CD4-positive, alpha-beta T cell treated with Interleukin-1 beta for 1 hour (primary cell): ENCODE measurements at regions not wholly inside any gene's neighbourhood (a gene's known extent, or its start where the extent isn't known, plus 50 kb on each side); places are given as distances from the start of the nearest gene placed in this dataset.
"Not testable (repeated sequence)": the region's sequence is repeated elsewhere in the genome, so short reads cannot be mapped to it uniquely, and the experiment has no call there.

Experiments used
- DNase-seq, 2 donors: peaks; one replicate each; pipeline ENCODE4 v3.0.0-alpha.2; 2020 to 2022

DNA sequence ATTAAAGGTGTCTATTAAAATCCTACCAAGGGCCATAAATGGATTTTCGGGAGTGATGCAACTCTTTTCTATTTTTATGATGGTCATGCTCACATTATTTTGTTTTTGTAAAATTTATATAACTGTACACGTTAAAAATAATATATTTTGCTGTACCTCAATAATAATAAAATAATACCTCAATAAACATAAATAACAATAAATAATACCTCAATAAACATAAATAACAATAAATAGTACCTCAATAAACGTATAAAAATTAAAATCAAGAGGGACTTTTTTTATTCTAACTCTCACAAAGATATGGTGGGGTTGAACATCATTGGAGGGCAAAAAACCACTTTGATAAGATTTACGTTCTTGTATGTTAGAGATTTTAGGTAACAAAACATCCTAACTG is 1189.6 kb upstream of the CELF2 start:
- no peak for DNase-seq

DNA sequence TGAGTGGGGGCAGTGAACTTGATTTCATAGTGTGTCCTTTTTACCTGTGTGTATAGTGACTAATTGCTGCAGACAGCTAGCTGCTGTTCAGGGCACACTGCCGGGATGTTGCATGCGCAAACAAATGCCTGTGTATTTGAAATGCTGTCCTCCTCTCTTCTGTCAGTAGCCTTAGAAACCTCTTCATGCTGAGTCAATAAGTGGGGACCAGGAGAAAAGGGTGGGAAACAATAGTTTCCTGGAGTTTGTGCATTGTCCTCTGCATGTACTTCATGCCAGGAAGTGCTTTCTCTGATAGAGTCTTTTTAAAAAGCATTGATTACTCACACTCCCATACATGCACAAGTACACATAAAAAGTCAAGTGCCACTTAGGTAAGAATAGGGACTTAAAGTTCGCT is 1183.7 kb upstream of the CELF2 start:
- no peak for DNase-seq

DNA sequence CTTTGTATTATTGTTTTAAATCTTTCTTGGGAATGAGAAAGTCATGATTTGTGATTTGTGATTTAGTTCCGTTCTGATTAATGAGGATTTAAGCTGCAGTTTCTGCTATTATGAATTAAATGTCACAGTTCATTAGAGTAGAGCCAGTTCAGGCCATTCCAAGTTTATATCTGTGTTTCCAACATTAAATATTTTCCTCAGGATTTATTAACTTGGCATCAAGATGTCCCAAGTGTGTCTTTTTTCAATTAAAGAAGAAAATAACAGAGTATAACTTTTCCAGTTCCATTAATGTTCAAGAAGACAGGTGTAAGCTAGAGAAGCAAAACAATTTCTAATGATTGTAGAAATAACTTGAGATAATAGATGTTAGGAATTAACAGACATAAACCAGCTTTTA is 1183.2 kb upstream of the CELF2 start:
- DNase-seq = no peak

DNA sequence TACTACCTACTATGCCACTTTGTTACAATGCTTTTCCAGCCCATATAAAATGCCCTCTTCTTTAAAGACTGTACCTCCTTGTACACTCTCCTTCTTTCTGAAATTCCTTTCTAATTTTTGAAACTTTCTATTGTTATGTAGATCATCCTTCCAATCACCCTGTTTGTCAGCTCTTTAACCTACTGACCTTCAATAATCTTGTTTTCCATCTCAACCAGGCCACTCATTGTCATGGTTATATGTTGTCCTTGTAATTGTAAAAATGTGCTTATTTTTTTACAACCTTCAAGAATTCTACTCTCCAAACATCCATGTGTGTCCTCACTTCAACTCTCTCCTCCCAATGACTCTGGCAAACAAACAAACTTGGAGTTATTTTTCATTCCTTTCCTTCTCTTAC is 1172.6 kb upstream of the CELF2 start:
- DNase-seq = no peak

DNA sequence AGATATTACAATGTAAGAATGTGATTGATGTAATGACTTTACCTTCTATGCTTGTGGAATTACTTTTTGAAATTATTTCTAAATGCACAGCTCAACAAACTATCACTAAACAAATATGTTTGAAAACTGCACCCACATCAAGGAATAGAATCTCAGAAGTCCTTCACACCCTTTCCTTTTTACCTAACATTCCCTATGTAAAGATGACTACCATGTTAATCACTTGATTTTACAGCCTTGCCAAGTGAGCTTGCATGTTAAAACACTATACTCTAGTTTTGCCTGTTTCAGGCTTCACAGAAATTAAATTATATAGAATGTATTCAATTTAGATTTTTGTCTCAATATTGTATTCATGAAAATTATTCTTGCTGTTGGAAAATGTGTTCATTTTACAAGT is 1169.4 kb upstream of the CELF2 start:
- no peak for DNase-seq

DNA sequence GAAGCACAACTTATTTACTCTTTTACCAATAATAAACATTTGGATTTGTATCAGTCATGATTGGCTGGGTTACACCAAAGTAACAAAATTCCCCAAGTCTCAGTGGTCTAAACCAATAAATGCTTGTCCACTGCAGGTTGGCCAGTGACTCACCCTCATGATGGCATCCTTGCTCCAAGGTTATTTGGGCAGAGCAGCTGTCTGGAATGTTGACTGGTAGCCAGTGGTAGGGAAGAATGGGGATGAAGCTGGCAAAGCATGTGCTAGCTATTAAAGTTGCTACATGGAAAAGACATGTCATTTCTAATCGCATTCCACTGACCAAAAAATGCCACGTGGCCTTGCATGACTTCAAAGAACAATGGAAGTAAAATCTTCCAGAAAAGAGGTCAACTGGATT is 1168.7 kb upstream of the CELF2 start:
- no peak for DNase-seq

DNA sequence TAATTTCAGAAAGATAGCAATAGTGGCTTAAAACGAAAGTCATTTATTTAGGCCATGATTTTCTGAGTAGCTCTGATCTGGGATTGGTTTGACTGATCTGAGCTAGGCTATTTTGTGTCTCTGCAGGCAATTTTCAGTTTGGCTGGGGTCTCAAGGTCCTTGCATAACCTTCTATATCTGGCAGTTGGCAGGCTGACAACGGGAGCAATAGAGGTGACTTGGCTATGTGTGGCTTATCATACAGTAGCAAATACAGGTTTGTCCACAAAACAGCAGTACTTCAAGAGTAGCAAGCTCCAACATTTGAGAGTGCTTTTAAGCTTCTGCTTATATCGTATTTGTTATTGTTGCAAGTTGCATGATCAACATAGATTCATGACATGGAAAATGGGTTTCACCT is 1167.3 kb upstream of the CELF2 start:
- no peak for DNase-seq

DNA sequence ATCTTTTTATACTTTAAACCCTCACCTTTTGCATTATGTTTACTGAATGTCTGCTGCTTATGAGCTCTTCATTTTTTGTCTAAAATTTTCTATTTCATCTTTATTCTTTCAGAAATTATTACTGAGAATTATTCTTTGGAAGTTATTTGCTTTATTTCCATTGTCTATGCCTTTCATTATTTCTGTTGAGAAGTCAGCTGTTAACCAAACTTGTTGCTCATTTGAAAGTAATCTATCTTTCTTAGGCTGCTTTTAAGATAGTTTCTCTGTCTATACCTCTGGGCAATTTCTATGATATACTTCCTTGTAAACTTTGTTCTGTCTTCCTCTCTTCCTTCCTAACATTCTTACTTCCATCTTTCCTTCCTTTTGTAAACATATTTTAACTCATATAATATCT is 1165.9 kb upstream of the CELF2 start:
- no peak for DNase-seq

DNA sequence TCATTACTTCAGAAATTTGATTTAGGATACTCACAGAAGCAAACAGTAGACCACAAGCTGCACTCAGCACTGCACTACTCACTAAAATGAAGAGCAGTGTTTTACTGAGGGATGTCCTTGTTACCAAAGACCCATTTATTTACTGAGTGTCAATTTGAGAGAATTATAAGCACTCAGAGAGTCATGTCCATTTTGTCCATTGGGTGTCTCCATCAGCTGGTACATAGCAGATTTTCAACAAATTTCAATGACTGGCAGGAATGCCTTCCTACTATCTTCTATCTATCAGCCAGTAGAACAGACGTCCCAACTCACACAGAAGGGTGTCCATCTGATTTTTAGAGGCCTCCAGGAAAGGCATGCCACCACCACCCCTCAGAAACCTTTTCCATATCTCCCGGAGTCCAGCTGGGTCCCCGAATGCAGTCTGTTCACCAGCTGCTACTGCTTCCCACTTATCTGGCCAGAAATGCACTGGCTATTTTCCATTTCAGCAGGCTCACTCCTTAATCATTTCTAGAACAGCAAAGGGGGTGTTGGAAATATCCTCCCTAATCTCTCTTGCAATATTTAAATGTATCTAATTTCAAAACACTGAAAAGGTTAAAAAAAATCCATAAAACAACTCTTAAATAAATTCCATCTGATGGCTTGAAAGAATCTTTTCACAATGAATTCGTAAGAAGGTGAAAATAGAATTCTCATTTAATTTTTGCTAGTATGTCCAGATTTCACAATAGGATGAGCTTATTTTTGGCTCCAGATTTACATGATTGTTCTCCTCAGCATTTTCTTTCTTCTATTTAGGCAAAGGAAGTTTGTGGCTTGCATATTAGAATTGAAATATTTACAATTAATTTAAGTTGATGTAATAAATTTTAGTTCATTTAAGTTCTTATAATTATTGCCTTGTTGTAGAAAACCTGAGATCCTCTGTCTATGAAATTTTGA is 1164.0 kb upstream of the CELF2 start:
- no peak for DNase-seq

DNA sequence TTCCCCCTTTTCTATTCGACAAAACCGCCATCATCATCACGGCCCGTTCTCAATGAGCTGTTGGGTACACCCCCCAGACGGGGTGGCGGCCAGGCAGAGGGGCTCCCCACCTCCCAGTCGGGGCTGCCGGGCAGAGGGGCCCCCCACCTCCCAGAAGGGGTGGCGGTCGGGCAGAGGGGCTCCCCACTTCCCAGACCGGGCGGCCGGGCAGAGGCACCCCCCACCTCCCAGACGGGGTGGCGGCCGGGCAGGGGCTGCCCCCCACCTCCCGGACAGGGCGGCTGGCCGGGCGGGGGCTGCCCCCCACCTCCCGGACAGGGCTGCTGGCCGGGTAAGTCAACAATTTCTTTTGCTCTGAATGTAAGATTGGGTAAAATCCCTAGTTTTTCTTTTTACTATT is 1162.2 kb upstream of the CELF2 start:
- DNase-seq = not testable (repeated sequence)

DNA sequence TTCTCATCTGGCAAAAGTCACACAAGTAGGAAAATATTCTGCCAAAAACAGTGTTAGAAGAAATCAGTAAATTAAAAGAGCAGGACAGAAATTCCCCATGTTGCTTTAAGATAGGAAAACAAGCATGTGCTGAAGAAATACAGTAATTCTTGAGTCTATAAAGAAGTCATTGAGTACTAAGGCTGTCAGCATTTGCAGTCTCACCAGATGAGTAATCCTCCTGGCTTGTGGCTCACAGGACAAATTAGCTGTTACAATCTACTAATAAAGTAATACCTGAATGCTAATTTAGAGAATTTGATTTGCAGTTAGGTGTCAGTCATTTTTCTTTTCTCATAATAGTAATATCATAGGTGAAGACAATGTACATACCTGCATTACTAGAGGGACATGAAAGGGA is 1158.9 kb upstream of the CELF2 start:
- DNase-seq = no peak

DNA sequence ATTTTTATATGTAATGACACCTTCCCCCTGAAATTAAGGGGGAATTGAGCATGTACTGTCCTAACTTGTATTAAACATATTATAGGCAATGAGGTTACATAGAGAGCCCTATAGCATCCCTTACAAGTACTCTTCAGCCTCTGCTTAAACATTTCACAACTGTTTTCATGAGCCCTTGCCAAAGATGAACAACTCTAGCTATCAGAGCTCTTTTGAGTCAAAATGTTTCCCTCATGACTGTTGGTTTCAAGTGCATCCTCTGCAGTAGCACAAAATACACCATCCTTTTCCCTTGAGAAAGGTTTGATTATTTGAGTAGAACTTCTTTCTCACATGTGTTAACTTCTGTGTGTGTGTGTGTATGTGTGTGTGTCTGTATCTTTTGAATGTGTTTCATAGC is 1157.6 kb upstream of the CELF2 start:
- DNase-seq = no peak

DNA sequence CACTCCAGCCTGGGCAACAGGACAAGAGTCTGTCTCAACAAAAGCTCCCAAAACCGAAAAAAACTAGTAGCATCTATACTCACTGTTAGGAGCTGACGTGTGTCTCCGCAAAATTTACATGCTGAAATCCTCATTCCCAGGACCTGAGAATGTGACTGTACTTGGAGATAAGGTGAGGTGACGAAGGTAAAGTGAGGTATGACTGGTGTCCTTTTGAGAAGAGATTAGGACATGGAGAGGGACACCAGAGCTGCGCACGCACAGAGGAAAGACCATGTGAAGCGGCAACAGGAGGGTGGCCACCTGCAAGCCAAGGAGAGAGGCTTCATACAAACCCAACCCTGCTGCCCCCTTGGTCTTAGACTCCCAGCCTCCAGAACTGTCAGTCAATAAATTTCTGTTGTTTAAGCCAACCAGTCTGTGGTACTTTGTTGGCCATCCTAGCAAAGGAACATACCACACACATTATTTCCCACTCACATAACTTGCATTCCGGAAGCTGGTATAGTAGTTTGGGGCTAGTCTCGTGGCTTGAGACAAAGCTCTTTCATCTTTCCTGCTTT is 1154.0 kb upstream of the CELF2 start:
- DNase-seq = no peak

DNA sequence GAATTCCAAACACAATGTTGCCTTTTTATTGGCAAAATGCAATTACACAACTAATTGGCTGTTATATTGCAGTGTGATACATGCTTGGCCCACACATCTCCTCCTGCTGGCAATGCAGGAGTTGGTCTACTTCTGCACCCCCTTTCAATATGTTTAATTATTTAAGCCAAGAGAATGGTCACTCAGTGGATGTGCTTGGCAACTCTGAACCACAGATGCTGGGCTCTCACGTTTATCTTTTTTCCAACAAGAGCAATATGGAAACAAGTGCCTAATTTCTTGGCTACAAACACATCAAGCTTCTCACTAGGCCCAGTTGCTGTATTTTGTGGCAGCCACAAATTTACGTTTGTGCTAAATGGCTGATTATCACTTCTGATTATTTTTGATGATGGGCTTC is 1149.2 kb upstream of the CELF2 start:
- no peak for DNase-seq

DNA sequence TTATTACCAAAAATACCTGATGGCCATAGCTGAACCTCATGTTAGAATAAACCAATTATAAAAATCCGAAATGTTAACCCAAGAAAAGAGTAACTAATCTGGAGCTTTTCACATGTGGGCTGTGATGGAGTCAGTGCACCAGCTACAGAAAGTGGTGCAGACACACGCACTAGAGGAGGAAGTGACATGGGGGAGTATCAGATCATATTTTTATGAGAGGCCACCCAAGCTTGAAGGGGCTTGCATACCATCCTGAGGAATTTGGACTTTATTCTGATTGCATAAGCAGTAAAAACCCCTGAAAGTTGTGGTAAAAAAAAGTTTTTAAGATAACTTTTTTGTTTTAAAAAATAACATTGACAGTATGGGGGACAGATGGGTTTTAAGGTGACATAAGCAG is 1148.5 kb upstream of the CELF2 start:
- DNase-seq = no peak

DNA sequence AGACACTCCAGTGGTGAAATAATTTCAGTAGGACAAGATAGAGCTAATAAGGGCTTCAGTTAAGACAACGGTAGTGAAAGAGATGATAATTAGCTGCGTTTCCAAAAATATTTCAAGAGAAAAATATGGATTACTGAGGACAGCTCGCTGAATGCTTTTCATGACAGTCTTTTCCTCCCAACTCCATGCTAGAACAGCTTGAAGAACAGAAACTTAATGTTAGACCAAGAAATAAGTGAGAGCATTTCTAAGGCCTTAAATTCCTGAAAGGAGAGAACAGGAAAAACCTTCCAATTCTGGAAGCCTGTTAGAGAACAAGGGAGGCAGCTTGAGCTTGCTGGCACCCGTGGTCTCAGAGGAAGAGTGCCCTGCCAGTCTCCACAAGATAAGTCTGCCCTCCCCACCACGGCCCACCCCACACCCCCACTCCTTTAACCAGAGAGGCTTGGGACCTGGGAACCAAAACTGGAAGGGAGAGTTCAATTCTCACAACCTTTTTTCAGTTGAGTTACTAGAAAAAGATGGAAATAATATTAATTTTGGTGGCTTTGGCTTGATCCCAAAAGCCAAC is 1148.0 kb upstream of the CELF2 start:
- DNase-seq = no peak

DNA sequence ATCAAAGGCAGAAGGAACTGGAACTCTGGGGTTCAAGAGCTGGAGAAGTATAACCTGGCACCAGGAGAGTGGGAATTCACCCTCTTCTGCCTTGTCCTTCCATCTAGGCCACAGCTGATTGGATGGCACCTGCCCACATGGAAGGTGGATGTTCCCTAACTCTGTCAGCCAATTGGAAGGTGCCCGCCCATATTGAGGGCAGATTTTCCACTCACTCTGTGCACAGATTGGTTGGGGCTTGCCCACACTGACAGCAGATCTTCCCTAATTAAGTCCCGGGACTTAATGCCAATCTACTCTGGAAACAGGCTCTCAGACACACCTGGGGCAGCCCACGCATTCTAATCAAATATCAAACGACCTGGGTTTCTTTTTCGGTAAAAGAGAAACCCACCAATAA is 1142.3 kb upstream of the CELF2 start:
- DNase-seq = no peak

DNA sequence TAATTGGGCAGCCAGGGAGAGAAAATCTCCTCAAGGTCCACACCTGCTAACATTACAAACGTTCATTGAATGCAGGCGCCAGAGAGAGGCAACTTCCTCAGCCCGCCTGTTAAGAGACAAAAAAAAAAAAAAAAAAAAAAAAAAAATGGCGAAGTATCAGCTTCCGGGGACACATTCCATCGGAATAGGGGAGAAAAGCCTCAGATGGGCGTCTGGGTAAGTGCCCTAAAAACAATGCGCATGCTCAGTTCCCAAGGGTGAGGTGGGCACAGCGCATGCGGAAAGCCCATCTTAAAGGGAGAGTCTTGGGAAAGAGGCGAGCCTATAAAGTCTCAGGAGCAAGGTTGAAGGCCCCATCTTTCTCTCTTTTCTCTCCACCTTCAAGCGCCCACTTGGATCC is 1139.7 kb upstream of the CELF2 start:
- no peak for DNase-seq

DNA sequence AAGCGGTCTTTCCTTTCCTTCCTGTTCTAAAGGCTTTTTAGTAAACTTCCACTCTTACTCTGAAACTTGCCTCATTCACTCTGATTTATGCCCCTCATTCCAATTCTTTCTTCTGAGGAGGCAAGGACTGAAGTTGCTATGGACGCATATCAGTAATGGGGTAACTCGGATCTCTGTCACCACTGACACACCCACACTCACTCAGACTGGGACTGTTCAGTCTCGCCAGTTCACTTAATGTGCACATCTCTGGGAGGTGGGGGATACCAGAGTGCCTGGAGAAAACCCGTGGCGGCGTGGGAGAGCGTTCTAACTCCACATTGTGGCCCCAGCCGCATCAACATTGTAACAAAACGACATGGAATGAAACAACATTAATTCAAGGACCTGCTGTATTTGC is 1139.3 kb upstream of the CELF2 start:
- DNase-seq = no peak

DNA sequence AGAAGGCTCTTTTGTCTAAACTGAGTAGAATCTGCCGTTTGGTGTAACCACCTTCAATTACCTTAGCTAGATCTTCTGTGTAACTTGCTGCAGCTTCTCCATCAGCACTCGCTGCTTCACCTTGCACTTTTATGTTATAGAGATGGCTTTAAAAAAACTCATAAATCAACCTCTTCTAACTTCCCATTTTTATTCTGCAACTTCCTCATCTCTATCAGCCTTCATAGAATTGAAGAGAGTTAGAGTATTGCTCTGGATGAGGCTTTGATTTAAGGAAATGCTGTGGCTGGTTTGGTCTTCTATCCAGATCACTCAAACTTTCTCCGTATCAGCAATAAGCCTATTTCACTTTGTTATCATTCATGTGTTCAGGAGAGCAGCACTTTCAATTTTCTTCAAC is 1131.9 kb upstream of the CELF2 start:
- no peak for DNase-seq

DNA sequence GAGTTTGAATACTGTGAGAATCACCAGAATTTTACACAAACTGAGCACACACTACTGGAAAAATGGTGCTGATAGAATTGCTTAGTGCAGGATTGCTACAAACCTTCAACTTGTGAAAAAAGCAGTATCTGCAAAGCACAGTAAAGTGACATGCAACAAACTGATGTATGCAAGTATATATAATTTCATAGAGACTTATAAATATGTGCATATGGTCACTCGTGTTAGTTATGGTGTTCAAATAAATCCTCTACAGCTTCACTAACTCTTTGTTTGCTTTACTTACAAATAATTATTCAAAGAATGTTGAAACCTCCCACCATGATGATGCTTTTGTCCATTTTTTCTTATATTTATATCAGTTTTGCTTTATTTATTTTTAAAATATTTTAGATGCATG is 1130.9 kb upstream of the CELF2 start:
- no peak for DNase-seq

DNA sequence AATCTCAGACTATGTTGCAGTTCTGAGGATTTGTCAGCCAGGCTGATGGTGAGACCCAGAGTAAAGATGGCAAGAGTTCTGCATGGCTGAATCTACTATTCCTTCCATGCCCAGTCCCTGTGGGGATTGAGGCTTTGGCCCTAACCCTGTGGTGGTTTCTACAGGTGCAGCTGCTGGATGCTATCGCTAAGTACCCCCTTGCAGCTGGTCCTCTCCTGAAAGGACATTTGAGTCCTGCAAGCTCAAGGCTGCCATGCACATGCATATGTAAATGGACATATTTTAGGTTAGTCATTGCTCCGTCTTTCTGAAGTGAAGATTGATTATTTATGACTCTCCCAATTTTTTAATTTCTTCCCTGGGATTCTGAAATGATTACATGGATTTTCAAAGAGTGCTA is 1122.2 kb upstream of the CELF2 start:
- no peak for DNase-seq

DNA sequence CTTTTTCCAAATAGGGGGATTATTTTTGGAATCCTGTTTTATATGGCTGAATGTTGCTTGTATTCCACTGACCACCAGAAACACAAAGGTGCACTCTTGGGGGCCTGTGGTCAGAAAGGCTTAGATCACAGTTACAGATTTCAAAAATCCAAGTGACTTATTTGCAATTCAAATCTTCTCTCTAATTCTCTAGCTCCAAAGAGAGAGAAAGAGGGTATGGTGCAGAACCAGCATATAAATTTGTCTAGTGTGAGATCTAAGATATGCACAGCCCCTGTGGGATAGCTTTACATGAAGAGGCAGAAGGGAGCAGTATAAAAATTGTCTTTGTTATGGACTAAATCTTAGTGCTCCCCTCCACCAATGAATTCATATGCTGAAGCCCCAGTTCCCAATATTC is 1121.7 kb upstream of the CELF2 start:
- no peak for DNase-seq

DNA sequence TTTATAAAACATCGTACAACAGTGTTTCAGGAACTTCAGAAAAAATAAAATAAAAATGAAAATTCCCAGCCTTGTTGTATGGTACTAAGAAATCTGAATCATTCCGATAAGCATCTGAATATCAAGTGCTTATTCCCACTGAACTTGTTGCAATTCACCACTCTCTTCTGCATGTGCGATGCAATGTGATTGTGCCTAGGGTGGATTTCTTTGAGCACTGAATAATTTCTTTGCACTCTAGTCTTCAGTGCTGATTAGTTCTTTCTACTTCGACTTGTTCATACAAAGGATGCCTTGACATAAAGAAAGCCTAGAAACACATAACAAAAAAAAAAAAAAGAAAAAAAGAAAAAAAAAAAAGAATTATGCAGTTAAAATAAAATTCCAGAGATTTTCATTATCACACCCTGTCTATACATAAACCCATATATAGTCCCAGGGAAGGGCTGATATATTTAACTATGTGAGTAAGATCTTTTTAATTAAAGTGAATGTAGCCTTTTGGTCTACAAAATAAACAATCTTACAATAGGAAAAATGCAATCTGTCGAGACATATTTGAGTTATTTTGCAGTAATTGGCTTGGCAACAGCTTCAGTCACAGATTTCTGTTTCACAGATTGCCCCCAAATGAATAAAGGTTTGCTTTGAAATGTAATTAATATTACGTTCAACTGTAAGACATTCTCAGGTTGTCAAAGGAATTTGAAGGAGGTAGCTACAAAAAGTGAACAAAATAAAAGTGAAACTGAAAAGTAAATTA is 1118.9 kb upstream of the CELF2 start:
- no peak for DNase-seq
